Keratinocyte (primary cell): ENCODE measurements at regions not wholly inside any gene's neighbourhood (a gene's known extent, or its start where the extent isn't known, plus 50 kb on each side); places are given as distances from the start of the nearest gene placed in this dataset.

Experiments used
- DNase-seq: peaks from one replicate; pipeline ENCODE4 v3.0.0-alpha.2; 2011; ENCODE audit warnings: low read depth, missing footprints, low spot score
- FAIRE-seq: peaks from 2 replicates; lab custom pipeline; 2011; peaks lifted over from hg19 to GRCh38; lab: Jason Lieb, UNC
- H2AFZ ChIP-seq: 2 replicates; pipeline ENCODE4 v1.6.0; 2012; ENCODE audit warnings: low read length, control low read depth, inconsistent platforms; ENCODE audit not compliant: control insufficient read depth
- H3K27ac ChIP-seq: 2 replicates; pipeline ENCODE4 v1.5.1; 2011; ENCODE audit warnings: low read length; ENCODE audit not compliant: control insufficient read depth, insufficient read depth
- H3K27me3 ChIP-seq: 3 replicates; pipeline ENCODE4 v1.6.0; 2011; ENCODE audit warnings: low read length; ENCODE audit not compliant: control insufficient read depth, insufficient read depth; ENCODE audit errors: extremely low read depth
- H3K36me3 ChIP-seq, 2 experiments: 2 replicates in 1 of 2; 3 replicates in 1 of 2; pipeline ENCODE4 v1.5.1; 2011; ENCODE audit warnings: low read length in 2 of 2, mild to moderate bottlenecking in 1 of 2; ENCODE audit not compliant: control insufficient read depth in 2 of 2, insufficient read depth in 2 of 2; ENCODE audit errors: extremely low read depth in 1 of 2
- H3K4me1 ChIP-seq: 3 replicates; pipeline ENCODE4 v1.5.1; 2011; ENCODE audit warnings: low read length; ENCODE audit not compliant: control insufficient read depth, insufficient read depth; ENCODE audit errors: extremely low read depth
- H3K4me2 ChIP-seq: 3 replicates; pipeline ENCODE4 v1.6.0; 2011; ENCODE audit warnings: low read depth, low read length; ENCODE audit not compliant: control insufficient read depth, insufficient read depth; ENCODE audit errors: extremely low read depth
- H3K4me3 ChIP-seq, 3 experiments: fragments of 200-600 bp in 1 of 3; sonication (generic) in 1 of 3; 2 replicates in 2 of 3; 3 replicates in 1 of 3; pipeline ENCODE4 v1.5.1; 2011 to 2016; ENCODE audit warnings: low read length in 3 of 3, mild to moderate bottlenecking in 3 of 3, control low read depth in 2 of 3, inconsistent platforms in 1 of 3, low read depth in 1 of 3, mixed read lengths in 1 of 3, mixed run types in 1 of 3, moderate library complexity in 1 of 3; ENCODE audit not compliant: control insufficient read depth in 2 of 3, insufficient read depth in 2 of 3; ENCODE audit errors: extremely low read depth in 1 of 3
- H3K79me2 ChIP-seq: 2 replicates; pipeline ENCODE4 v1.6.0; 2012; ENCODE audit warnings: low read length; ENCODE audit not compliant: control insufficient read depth, insufficient read depth
- H3K9ac ChIP-seq: 3 replicates; pipeline ENCODE4 v1.6.0; 2011; ENCODE audit warnings: low read length; ENCODE audit not compliant: control insufficient read depth, insufficient read depth; ENCODE audit errors: extremely low read depth
- H3K9me1 ChIP-seq: 3 replicates; pipeline ENCODE4 v1.6.0; 2011; ENCODE audit warnings: low read length; ENCODE audit not compliant: control insufficient read depth, insufficient read depth; ENCODE audit errors: extremely low read depth
- H3K9me3 ChIP-seq: 2 replicates; pipeline ENCODE4 v1.5.1; 2012; ENCODE audit warnings: low read depth, low read length; ENCODE audit not compliant: control insufficient read depth
- H4K20me1 ChIP-seq: 3 replicates; pipeline ENCODE4 v1.6.0; 2011; ENCODE audit warnings: low read length; ENCODE audit not compliant: control insufficient read depth, insufficient read depth; ENCODE audit errors: extremely low read depth
- CTCF ChIP-seq, 3 experiments: IDR thresholded peaks in 1 of 3; conservative IDR thresholded peaks in 1 of 3; optimal IDR thresholded peaks in 1 of 3; 2 replicates in 2 of 3; 3 replicates in 1 of 3; pipeline versions ENCODE3 to v1.5.1; 2011; ENCODE audit warnings: low read length in 3 of 3, mild to moderate bottlenecking in 3 of 3, moderate library complexity in 2 of 3, control low read depth in 1 of 3, inconsistent platforms in 1 of 3; ENCODE audit not compliant: insufficient read depth in 2 of 3; ENCODE audit errors: extremely low read depth in 1 of 3
- EZH2 ChIP-seq: IDR thresholded peaks from one replicate; pipeline ENCODE4 v1.6.1; 2012; ENCODE audit warnings: inconsistent platforms, mild to moderate bottlenecking, low read length, moderate library complexity
- dilution Hi-C: fragments of 300-500 bp; cut with MboI; formaldehyde crosslinking; loops from one replicate; pipeline ENCODE4 v1.7.0; 2020; ENCODE audit warnings: low sequenced_read_pairs; ENCODE audit not compliant: extremely low pct_ligation_motif_present

- H3K79me2 ChIP-seq, result no peaks in the 10 kb centered on the region
- H3K4me3 ChIP-seq, result no peak overlapping the region
- no peaks in the 10 kb centered on the region for H4K20me1 ChIP-seq
- no peak for FAIRE-seq
- no peaks in the 10 kb centered on the region for H3K27me3 ChIP-seq
- no peaks in the 10 kb centered on the region for H3K9me1 ChIP-seq
- no peaks in the 10 kb centered on the region for H3K4me1 ChIP-seq
- H2AFZ ChIP-seq, result no peak overlapping the region
- H3K9ac ChIP-seq, result no peak overlapping the region
- H3K36me3 ChIP-seq, result no peaks in the 10 kb centered on the region
- no peak for TF ChIP-seq CTCF (optimal IDR thresholded peaks at IDR 0.05 in 1 of 3, IDR thresholded peaks at IDR 0.05 in 1 of 3, conservative IDR thresholded peaks at IDR 0.05 in 1 of 3; ENCODE audit: extremely low read depth in 1 of 3, insufficient read depth in 2 of 3, low read length in 3 of 3)
- no peak for TF ChIP-seq EZH2
- dilution Hi-C loops, result no loop called here
- H3K4me2 ChIP-seq, result no peak overlapping the region
- no peak for DNase-seq
- H3K27ac ChIP-seq, result no peak overlapping the region
- no peaks in the 10 kb centered on the region for H3K9me3 ChIP-seq
Observed at GRCh38 chr18:47683774-47684173, 246.7 kb downstream of the SMAD2 start.

- Histone ChIP-seq H3K9ac (no peak overlapping the region), H3K27ac (no peak overlapping the region), H3K79me2 (no peaks in the 10 kb centered on the region), H3K36me3 (no peaks in the 10 kb centered on the region), H3K4me1 (no peaks in the 10 kb centered on the region), H3K4me3 (no peak overlapping the region), H4K20me1 (no peaks in the 10 kb centered on the region), H3K9me3 (no peaks in the 10 kb centered on the region), H3K9me1 (no peaks in the 10 kb centered on the region), H2AFZ (no peak overlapping the region), H3K4me2 (no peak overlapping the region), H3K27me3 (no peaks in the 10 kb centered on the region)
- FAIRE-seq (no peak), DNase-seq (no peak)
- no peak for TF ChIP-seq EZH2
- no peak for TF ChIP-seq CTCF (optimal IDR thresholded peaks at IDR 0.05 in 1 of 3, IDR thresholded peaks at IDR 0.05 in 1 of 3, conservative IDR thresholded peaks at IDR 0.05 in 1 of 3; ENCODE audit: extremely low read depth in 1 of 3, insufficient read depth in 2 of 3, low read length in 3 of 3)
- dilution Hi-C loops, result no loop called here
Observed at GRCh38 chr18:47682876-47683275, 247.6 kb downstream of the SMAD2 start.
